ENCODE measurements at regions not wholly inside any gene's neighbourhood (a gene's known extent, or its start where the extent isn't known, plus 50 kb on each side); places are given as distances from the start of the nearest gene placed in this dataset.

DNA sequence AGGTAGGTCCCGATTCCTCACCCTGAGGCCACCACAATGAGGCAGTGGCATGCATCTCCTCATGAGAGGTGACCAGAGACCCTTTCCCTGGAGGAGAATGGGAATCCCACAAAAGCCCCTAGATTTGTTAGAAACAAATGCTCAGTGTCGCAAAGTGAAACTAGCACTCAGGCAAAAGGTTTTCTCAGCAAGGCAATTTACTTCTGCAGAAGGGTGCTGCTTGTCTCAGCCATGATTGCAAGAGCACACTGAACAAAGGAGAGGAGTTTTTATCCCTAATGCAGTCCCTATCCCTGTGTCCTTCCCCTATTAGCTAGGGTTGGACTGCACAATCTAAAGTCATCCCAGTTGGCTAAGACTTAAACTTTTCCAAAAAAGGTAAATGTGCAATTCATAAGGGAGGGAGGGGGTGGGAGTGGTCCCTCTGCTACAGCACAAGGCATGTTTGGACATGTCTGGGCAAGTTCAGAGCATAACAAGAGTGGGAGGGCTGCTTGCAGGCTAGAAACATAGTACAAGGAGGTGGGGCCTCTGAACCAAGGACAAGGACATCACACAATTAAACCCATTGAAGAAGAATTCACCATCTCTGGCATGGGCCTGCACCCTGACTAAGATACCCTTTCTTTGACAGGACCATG, 185.3 kb downstream of the CCNG2 start:
- POLR2A ChIA-PET (ENCODE audit: unreplicated experiment) = no interaction called here
- H3K9me3 ChIP-seq (ENCODE audit: insufficient read depth, low read depth) = no peaks in the 10 kb centered on the region; the same call in 1 of the 2 replicates
- H3K27me3 ChIP-seq (ENCODE audit: insufficient read depth, low read depth) = no peaks in the 10 kb centered on the region; the same call in 1 of the 2 replicates
- no peaks in the 10 kb centered on the region for H3K36me3 ChIP-seq (ENCODE audit: low read depth)
- H3F3A ChIP-seq (ENCODE audit: insufficient read depth, low read depth) = no peaks in the 10 kb centered on the region
- TF ChIP-seq, protein P1, sequence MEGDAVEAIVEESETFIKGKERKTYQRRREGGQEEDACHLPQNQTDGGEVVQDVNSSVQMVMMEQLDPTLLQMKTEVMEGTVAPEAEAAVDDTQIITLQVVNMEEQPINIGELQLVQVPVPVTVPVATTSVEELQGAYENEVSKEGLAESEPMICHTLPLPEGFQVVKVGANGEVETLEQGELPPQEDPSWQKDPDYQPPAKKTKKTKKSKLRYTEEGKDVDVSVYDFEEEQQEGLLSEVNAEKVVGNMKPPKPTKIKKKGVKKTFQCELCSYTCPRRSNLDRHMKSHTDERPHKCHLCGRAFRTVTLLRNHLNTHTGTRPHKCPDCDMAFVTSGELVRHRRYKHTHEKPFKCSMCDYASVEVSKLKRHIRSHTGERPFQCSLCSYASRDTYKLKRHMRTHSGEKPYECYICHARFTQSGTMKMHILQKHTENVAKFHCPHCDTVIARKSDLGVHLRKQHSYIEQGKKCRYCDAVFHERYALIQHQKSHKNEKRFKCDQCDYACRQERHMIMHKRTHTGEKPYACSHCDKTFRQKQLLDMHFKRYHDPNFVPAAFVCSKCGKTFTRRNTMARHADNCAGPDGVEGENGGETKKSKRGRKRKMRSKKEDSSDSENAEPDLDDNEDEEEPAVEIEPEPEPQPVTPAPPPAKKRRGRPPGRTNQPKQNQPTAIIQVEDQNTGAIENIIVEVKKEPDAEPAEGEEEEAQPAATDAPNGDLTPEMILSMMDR (conservative IDR thresholded peaks at IDR 0.05) = no peak
- no peak for TF ChIP-seq EZH2 (IDR thresholded peaks at IDR 0.05; ENCODE audit: low read depth)
- CTCF ChIA-PET = no interaction called here
- BruUV-seq (replicated peaks) = no TSS peak
- no peaks in the 10 kb centered on the region for H3K9me2 ChIP-seq (ENCODE audit: insufficient read depth)
- intact Hi-C loops (cut with micrococcal nuclease; ENCODE audit: unreplicated experiment) = no loop called here
- H3K4me3 ChIP-seq = no peak overlapping the region
- no peaks in the 10 kb centered on the region for H3K4me1 ChIP-seq (replicated peaks; ENCODE audit: insufficient read depth)
- no peak overlapping the region for H2AFZ ChIP-seq
- H3K4me2 ChIP-seq = no peak overlapping the region
- no peaks in the 10 kb centered on the region for H3K79me2 ChIP-seq (ENCODE audit: low read depth)
- DNase-seq = no peak
- no peaks in the 10 kb centered on the region for H4K20me1 ChIP-seq (ENCODE audit: insufficient read depth)
- H3K27ac ChIP-seq = no peak overlapping the region

DNA sequence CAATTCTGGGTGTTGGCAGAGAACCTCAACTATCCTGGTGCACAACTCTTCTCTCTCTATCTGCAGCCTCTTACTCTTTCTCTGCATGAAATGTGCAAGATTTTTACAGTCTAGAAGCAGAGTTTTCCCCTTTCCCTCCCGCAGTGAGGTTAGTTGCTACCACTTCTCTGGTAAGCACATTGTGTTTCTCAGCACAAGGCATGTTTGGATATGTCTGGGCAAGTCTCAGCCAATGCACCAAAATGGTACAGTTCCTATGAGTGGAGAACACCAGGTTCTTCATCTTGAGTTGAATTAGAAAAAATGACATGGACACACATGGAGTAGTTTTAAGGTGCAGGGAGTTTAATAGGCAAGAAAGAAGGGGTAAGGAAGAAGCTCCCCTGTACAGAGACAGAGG, 187.0 kb downstream of the CCNG2 start:
- H3K9me3 ChIP-seq (ENCODE audit: insufficient read depth, low read depth) = no peaks in the 10 kb centered on the region; the same call in 1 of the 2 replicates
- H3K9me2 ChIP-seq (ENCODE audit: insufficient read depth) = no peaks in the 10 kb centered on the region
- H3K4me2 ChIP-seq = no peak overlapping the region
- H3F3A ChIP-seq (ENCODE audit: insufficient read depth, low read depth) = no peaks in the 10 kb centered on the region
- intact Hi-C loops (cut with micrococcal nuclease; ENCODE audit: unreplicated experiment) = no loop called here
- no peaks in the 10 kb centered on the region for H3K36me3 ChIP-seq (ENCODE audit: low read depth)
- TF ChIP-seq, protein P1 (conservative IDR thresholded peaks at IDR 0.05) = no peak
- no peak for TF ChIP-seq EZH2 (IDR thresholded peaks at IDR 0.05; ENCODE audit: low read depth)
- H3K79me2 ChIP-seq (ENCODE audit: low read depth) = no peaks in the 10 kb centered on the region
- POLR2A ChIA-PET (ENCODE audit: unreplicated experiment) = no interaction called here
- no peaks in the 10 kb centered on the region for H3K4me1 ChIP-seq (replicated peaks; ENCODE audit: insufficient read depth)
- no TSS peak for BruUV-seq (replicated peaks)
- no peaks in the 10 kb centered on the region; the same call in 1 of the 2 replicates for H3K27me3 ChIP-seq (ENCODE audit: insufficient read depth, low read depth)
- H4K20me1 ChIP-seq (ENCODE audit: insufficient read depth) = no peaks in the 10 kb centered on the region
- no peak for DNase-seq
- H3K27ac ChIP-seq = no peak overlapping the region
- CTCF ChIA-PET = no interaction called here
- H3K4me3 ChIP-seq = no peak overlapping the region
- H2AFZ ChIP-seq = no peak overlapping the region

DNA sequence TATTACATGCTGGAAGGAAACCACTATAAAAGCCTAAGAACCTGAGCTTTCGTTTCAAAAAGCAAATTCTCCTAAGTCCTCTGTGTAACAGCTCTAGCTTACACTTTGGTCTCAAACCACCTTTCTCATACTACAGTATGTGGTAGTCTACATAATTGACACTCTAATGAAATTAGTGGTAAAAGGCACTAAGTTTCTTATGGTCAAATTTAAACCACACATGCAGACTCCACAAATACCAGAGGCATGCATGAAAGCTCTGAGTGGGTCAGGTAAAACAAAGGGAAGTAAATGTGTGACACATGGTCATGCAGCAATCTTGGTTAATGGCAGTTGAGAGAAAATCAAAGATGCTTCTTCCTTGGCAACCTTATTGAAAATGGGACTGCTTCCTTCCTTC, 187.8 kb downstream of the CCNG2 start:
- Histone ChIP-seq H2AFZ (no peak overlapping the region), H3K4me2 (no peak overlapping the region), H3K27ac (no peak overlapping the region), H4K20me1 (ENCODE audit: insufficient read depth) (no peaks in the 10 kb centered on the region), H3K27me3 (ENCODE audit: insufficient read depth, low read depth) (no peaks in the 10 kb centered on the region; the same call in 1 of the 2 replicates), H3K9me3 (ENCODE audit: insufficient read depth, low read depth) (no peaks in the 10 kb centered on the region; the same call in 1 of the 2 replicates), H3K4me1 (replicated peaks; ENCODE audit: insufficient read depth) (no peaks in the 10 kb centered on the region), H3K4me3 (no peak overlapping the region), H3K9me2 (ENCODE audit: insufficient read depth) (no peaks in the 10 kb centered on the region), H3F3A (ENCODE audit: insufficient read depth, low read depth) (no peaks in the 10 kb centered on the region), H3K79me2 (ENCODE audit: low read depth) (no peaks in the 10 kb centered on the region), H3K36me3 (ENCODE audit: low read depth) (no peaks in the 10 kb centered on the region)
- POLR2A ChIA-PET (ENCODE audit: unreplicated experiment) = no interaction called here
- CTCF ChIA-PET = interaction anchor here (0.6 kb wide), 1 partner anchor 10 kb away, joined by 3 read pairs; no protein-coding TSS in a partner anchor
- DNase-seq = no peak
- BruUV-seq (replicated peaks) = no TSS peak
- intact Hi-C loops (cut with micrococcal nuclease; ENCODE audit: unreplicated experiment) = no loop called here
- no peak for TF ChIP-seq EZH2 (IDR thresholded peaks at IDR 0.05; ENCODE audit: low read depth)
- TF ChIP-seq, protein P1 (conservative IDR thresholded peaks at IDR 0.05) = no peak

Measured in PC-9 (cell line).